ENCODE measurements at regions not wholly inside any gene's neighbourhood (a gene's known extent, or its start where the extent isn't known, plus 50 kb on each side); places are given as distances from the start of the nearest gene placed in this dataset.

GRCh38 chr10:131004276-131004675 is 307.2 kb downstream of the TCERG1L start:
- no peak for TF ChIP-seq FOXM1 (IDR thresholded peaks at IDR 0.05; ENCODE audit: borderline replicate concordance)
- TF ChIP-seq SP1 (IDR thresholded peaks at IDR 0.05): no peak

Measured in HEK293T (cell line).